HG03520 (cell line): ENCODE measurements at regions not wholly inside any gene's neighbourhood (a gene's known extent, or its start where the extent isn't known, plus 50 kb on each side); places are given as distances from the start of the nearest gene placed in this dataset.

Source experiments
- ATAC-seq: cut with Tn5 transposase; IDR thresholded peaks from one replicate; pipeline ENCODE4 v1.9.1; 2021; ENCODE audit warnings: mild to moderate bottlenecking, moderate library complexity; ENCODE audit not compliant: unreplicated experiment

DNA sequence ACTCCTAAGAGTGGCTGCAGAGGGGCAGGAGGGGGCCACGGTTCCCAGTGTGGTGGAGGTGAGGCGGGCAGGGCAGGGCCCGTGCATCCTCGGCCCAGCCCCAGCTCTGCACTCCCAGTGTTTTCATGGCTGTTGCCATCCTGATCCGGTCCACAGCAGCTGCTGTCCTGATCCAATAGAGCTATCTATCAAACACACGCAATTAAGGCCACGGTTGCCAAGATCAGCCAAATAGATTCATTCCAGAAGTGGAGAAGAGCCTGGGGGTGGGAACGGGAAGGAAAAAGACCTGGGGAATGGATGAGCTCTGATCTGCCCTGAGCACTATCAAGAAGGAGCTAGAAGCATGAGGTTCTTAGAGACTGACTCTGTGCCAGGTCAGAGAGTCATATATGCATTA lies 160.9 kb upstream of the SYT13 start:
- no peak for ATAC-seq

- ATAC-seq: no peak
These were observed 160.3 kb upstream of the SYT13 start for GRCh38 chr11:45446434-45446833.

GRCh38 chr11:45444796-45445195 lies 158.7 kb upstream of the SYT13 start:
- no peak for ATAC-seq

DNA sequence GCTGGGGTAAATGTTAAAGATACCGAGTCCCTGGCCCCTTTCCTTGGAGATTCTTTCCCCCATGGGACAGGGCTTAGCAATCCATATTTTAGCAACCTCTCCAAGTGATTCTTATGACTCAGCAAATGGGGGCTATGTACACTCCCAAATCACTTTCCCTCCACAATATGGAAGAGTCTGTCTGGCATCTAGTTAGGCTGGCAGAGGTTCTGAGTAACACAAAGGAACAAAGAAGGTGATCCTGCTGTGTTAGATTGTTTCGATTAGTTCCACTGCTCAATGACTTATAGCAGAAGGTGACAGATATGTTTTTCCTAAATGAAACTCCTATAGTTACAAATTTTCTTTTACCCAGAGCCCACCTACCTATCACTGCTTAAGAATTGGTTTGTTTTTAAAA lies 154.0 kb upstream of the SYT13 start:
- ATAC-seq: no peak

- no peak for ATAC-seq
These were observed 150.8 kb upstream of the SYT13 start for GRCh38 chr11:45436966-45437365.

DNA sequence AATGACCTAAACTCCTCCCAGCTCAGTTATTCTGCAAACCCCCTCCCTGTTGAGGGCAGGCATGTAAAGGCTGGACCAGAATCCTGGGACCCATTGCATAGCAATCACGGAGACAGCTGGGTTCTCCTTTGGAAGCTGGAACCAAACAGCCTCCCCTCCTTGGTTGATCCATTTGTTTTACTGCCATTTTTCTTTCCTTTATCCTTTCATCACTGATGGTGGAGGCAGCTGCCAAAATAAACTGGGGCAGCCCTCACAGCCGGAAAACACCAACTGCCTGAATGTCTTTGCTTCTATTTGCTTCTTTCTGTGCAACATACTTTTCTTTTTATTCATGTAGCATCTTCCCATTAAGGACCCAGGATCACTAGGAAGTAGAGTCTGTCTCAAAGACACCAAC lies 150.0 kb upstream of the SYT13 start:
- no peak for ATAC-seq

DNA sequence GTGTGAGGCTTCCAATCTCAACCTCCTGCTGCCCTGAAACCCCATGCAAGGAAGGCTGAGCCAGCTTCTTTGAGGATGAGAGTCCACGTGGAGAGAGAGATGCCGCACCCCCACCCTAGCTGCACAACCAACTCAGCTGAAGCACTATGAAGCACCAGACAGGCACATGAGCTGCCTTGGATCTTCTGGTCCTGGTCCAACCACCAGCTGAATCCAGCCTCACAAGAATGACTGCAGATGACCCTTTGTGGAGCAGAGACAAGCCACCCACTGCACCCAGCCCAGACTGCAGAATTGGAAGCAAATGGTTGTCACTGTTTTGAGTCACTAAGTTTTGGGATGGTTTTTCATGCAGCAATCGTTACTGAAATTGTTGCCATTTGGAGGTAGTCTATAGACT lies 149.6 kb upstream of the SYT13 start:
- no peak for ATAC-seq

- no peak for ATAC-seq
These were observed 146.8 kb upstream of the SYT13 start for GRCh38 chr11:45432910-45433309.

GRCh38 chr11:45432100-45432499 lies 146.0 kb upstream of the SYT13 start:
- ATAC-seq: no peak

DNA sequence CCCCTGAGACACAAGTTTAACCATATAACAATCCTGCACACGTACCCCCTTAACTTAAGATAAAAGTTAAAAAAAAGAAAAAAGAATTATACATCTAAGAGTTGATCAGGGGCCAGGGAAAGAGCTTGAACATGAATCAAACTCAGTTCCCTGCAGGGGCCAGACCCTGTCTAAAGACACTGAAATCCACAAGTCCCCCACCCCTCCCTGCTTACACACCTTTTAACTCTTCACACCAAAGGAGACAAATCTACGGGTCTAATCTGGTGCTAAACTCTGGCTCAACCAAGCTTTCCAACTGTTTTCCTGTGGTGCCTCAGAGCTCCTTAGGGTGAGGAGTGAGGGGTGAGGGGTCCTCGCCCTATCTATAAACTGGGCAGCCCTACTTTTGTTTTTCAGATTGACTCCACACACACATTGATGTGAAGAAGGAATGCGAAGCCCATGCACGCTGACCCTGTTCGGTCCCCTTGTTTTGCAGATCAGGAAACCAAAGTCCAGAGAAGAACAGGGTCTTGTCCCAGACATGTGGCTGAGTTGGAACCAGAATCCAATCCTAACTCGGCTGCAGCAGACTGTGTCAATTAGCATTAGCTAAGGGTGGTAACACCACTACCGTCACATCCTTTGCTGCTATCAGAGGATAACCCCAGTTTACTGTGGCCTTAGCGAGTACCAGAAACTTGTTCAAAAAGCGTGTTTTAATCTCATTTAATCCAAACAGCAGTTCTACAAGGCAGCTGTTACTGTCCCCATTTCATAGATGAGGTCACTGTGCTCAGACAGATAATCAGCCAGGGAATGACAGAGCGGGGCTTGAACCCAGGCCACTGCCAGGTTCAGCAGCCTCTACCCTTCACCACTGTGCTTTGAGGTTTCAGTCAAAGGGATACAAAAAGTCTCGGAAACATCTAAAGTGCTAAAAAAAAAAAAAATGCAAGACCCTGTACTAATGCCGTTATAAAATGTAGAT lies 145.2 kb upstream of the SYT13 start:
- ATAC-seq: no peak

DNA sequence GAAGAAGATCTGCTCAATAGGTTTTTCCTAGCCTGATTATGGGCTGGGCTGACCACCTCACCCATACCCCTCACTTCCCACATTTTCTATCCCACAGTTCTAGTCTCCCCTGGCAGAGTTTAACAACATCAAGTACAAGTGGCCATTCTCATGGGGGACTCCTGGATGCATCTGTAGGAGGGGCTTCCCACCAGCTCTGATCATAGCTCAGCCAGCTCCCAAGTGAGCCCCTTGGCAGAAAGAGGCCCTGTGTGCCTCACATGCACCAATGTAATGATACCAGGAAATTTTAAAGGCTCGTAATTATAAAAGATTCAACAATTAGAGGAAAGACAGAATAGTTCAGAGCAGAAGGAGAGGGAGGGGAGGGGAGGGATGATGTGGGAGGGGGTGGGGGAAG lies 144.2 kb upstream of the SYT13 start:
- no peak for ATAC-seq

DNA sequence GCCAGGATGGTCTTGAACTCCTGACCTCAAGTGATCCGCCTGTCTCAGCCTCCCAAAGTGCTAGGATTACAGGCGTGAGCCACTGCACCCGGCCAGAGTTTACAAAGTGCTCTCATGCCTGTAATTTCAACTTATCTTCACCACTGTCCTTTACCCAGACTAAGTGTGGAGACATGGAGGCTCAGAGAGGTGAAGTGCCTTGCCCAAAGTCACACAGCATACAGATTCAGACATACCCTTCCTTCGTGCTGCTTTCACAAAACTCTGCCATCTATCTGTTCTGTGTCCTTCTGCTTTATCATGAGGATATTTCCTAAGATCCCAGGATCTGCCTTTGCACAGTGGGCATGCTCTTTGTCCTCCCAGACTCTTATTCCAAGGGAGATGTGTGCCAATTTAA lies 143.6 kb upstream of the SYT13 start:
- no peak for ATAC-seq

DNA sequence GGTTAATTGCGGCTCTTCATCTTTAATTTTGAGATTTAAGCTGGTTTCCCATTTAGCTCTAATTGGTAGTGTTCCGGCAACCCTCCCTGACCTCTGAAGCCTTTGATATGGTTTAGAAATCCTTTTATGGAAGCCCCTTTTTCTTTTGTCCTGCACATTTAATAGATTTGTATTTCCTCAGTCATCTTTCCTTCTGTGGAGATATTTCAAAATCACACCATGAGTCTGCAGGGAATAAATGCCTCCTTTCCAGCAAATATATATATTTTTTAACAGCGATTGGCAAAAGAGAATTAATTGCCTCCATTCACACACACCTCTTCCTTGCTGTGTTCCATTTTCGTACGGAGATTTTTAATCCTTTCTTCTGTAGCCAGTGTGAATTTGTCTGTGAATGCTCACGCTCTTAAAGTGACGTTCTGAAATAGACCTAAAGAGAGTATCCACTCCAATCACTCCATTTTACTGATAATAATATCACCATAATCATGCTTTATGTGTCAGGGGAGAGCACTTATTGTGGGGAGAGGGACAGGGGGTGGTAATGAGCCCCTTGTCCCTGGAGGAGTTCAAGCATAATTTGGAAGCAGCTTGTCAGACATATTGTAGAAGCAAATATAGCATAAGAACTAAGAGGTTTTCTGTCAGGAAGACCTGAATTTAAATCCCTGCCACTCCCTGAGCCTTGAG lies 142.5 kb upstream of the SYT13 start:
- no peak for ATAC-seq

- no peak for ATAC-seq
These were observed 142.0 kb upstream of the SYT13 start for GRCh38 chr11:45428116-45428515.

- ATAC-seq: no peak
These were observed 138.5 kb upstream of the SYT13 start for GRCh38 chr11:45424411-45425180.

GRCh38 chr11:45423475-45424120 lies 137.5 kb upstream of the SYT13 start:
- ATAC-seq: no peak

DNA sequence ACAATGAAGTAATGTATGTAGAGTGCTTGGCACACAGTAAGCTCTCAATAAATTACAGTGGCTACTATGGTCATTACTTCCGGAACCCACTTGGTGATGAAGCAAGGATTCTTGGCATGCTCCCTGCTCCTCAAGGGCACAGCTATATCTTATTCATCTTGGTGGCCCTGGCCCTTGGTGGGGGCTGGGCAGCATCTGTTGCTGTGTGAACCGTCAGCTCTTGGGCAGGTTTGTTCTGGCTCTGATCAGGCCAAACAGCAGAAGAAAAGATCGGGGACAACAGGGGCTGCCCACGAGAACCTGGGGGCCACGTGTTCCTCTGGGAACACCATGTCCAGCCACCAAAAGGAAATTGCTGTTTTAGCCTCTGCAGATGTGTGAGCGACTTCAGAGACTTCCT lies 136.9 kb upstream of the SYT13 start:
- ATAC-seq: no peak

DNA sequence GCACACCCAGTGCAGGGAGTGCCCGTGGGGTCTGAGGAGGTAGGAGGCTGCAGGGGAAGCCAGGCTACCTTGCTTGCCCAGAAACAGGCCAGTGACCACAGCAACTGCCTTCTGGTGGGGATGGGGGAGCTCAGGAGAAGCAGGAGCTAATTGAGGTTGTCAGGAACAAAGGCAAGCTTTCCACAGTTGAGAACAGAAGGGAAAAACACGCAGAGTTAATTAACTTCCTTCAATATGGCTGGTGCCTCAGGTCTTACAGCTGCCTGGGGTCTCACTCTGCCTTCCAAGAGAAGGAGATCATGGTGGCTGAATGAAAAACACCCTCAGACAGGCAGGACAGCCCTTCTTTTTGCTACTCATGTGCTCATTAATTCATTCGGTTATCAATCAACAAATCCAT lies 127.9 kb upstream of the SYT13 start:
- no peak for ATAC-seq

GRCh38 chr11:45413156-45413858 lies 127.2 kb upstream of the SYT13 start:
- ATAC-seq: no peak

DNA sequence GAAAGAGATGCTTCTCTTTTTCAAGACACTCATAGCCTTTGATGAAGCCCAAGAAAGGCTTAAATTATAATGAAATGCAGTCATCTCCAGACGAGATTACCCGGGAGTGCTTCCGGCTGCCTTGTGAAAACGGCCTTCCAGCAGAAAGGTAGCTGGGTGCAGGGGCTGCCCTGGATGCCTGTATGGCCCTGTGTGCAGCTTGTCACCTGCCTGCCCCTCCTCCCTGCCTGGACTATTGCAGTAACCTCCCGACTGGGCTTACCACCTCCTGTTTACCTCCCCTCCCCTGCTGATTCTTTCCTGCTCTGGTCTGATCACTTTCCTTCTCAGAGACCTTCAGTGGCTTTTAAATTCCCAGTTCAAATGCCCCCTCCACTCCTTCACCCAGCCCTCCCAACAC lies 126.4 kb upstream of the SYT13 start:
- ATAC-seq: no peak
